HG03432 (cell line): ENCODE measurements at regions not wholly inside any gene's neighbourhood (a gene's known extent, or its start where the extent isn't known, plus 50 kb on each side); places are given as distances from the start of the nearest gene placed in this dataset.

Experiments
- ATAC-seq: cut with Tn5 transposase; IDR thresholded peaks from one replicate; pipeline ENCODE4 v1.9.1; 2021; ENCODE audit warnings: mild to moderate bottlenecking, moderate library complexity; ENCODE audit not compliant: unreplicated experiment

DNA sequence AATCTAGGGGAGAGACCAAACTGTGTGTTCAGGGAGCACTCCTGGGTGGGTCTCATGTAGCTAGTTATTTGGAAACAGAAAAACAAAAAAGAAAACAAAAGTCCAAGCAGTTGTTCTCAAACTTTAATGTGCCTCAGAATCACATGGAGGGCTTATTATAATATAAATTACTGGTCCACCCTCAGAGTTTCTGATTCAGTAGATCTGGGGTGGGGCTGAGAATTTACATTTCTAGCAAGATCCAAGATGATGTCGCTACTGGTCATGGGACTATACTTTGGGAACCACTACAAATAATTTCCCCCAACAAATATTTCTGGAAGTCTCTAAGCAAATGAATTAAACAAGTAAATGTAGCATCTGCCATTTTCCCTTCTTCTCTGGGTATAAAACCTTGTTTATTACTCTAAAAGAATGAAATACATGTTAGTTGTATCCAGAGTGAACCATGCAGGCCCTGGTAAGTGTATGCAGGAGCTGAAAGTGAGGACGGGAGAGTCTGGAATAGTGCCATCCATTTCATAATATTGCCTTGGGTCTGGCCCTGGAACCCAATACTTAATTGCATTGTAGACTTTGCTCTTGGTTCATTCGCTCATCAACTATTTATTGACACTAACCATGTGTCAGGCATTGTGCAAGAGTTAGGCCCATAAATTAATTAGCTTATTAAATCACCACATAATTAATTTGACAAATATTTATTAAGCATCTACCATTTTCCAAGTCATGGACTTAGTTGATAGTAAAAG, 490.8 kb downstream of the EPM2A start:
- no peak for ATAC-seq

GRCh38 chr6:145245119-145245518, 490.2 kb downstream of the EPM2A start:
- ATAC-seq: no peak

DNA sequence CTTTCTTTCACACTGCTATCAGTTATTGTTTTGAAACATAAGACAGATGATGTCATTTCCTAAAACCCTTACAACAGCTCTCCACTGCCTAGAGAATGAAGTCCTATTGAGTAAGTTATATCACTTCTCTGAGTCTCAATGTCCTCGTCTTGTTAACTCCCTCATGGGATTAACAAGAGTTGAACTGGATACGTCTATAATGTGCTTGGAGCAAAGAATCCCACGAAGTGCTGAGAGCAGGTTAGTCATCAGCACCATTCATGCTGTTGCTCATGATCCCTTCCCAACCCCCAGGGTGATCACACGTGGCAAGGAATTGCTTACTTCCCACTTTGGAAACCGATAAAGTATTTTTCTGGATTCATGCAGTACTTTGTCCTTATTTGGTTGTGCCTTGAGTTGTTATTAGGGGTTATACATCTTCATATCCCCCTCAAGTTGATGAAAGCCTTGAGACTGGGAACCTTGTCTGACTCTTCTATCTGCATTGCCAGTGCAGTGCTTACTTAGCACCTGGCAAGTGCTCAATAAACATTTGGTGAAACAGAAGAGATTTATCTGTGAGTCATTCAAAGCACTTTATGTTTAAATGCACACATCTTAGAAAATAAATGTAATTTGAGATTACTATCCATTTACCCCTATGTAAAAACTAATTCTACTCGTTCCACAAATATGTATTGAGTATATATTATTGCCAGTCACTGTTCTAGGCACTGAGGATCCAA, 487.5 kb downstream of the EPM2A start:
- no peak for ATAC-seq

GRCh38 chr6:145250436-145250835, 484.9 kb downstream of the EPM2A start:
- ATAC-seq: no peak

- no peak for ATAC-seq
These were observed 482.6 kb downstream of the EPM2A start for GRCh38 chr6:145252737-145253136.

- ATAC-seq: no peak
These were observed 480.5 kb downstream of the EPM2A start for GRCh38 chr6:145254649-145255401.

GRCh38 chr6:145257704-145258103, 477.6 kb downstream of the EPM2A start:
- no peak for ATAC-seq

DNA sequence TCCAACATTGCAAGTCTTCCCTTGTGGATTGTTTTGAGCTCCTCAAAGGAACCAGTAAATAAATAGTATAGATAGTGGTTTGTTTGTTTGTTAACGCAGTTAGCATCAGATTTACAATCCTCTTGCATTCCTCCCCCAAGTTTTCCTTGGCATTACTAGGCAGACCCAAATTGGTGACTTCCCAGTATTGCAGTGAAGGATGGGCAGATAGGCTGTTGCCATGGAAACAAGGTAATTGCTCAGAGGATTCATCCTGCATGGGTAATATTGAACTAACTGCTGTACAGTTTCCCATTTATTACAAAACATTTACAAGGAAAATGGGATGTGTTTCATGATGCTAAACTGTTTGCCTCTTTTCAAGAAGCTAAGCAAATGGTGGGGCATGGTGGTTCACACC, 477.2 kb downstream of the EPM2A start:
- ATAC-seq: no peak

DNA sequence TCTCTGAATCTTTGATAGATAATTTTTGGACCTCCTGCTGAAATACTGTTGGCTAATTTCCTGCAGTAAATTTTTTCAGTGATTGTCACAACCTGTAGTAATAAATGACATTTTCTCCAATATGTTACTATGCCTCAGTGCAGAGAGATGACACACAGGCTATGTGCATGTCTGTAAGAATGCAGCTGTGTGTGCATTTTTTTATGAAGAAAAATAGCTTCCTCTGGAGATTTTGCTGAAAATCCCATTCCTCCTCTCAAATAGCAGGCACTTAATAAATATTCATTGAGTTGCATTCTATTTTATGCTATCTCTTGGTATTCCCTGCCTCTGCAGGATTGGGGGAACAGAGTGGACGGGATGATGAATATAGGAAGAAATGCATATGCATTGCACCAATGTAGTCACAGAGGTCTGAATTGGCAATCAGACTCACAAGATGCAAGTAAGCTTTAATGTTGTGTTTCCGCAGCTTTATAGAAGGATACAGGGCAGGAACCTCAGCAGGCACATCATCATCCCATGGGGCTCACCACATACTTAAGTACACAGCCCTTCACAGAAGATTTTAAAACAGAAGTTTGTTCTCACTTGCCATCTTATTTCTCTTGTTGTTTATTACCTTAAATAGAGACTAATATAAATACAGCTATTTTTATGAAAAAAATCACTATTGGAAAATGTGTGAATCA, 474.7 kb downstream of the EPM2A start:
- no peak for ATAC-seq

DNA sequence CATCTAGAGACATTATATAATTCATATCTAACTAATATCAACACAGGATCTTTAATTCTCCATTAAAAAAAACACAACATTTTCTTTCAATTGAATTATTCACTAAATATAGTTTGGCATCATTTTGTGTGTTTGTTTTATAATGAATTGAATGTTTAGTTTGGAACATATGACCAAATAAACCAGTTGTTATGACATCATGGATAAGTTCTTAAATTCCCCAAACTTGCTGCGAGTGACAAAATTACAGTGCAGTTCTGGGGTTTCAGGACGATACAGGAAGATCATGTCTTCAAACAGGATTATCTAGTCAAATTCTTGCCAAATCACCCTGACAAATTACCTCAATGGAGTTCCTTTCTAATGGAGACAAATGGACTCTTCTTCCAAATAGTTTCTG, 473.6 kb downstream of the EPM2A start:
- no peak for ATAC-seq

DNA sequence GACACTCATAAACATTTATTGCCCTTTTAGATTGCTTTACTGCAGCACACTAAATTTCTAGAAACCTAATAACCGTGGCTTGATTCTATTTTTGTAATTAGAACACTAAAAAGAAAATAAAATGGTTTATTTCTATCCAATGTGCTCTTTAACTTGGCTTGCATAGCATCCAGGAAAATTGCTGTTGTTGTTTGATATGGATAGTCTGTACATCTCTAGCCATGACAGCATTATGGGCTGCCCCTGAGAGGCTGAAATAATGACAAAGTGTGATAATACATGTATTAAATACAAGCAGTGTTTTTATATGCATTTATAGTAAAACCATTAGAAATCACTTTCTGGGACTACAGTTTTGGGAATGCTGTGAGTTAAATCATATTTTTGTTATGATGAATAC, 472.5 kb downstream of the EPM2A start:
- ATAC-seq: no peak

DNA sequence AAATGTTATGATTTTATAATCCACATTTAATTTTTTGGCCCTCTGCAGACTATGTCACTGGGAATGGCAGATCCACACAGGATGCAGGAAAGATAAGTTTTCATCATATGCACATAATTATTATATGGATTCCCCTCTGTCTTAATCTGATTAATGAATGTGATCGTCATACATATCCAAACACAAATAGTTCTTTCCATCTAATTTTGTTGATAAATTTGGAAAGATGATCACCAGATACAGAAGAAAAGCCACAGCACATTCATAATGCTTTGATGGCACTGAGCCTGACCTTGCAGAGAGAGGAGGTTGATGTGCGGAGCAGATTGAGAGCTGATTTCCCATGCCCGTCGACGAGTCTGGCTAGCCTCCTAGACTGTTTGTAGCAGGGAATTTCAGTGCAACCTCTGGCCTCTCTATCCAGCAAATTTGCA, 471.5 kb downstream of the EPM2A start:
- no peak for ATAC-seq

GRCh38 chr6:145266432-145267075, 468.8 kb downstream of the EPM2A start:
- ATAC-seq: no peak

DNA sequence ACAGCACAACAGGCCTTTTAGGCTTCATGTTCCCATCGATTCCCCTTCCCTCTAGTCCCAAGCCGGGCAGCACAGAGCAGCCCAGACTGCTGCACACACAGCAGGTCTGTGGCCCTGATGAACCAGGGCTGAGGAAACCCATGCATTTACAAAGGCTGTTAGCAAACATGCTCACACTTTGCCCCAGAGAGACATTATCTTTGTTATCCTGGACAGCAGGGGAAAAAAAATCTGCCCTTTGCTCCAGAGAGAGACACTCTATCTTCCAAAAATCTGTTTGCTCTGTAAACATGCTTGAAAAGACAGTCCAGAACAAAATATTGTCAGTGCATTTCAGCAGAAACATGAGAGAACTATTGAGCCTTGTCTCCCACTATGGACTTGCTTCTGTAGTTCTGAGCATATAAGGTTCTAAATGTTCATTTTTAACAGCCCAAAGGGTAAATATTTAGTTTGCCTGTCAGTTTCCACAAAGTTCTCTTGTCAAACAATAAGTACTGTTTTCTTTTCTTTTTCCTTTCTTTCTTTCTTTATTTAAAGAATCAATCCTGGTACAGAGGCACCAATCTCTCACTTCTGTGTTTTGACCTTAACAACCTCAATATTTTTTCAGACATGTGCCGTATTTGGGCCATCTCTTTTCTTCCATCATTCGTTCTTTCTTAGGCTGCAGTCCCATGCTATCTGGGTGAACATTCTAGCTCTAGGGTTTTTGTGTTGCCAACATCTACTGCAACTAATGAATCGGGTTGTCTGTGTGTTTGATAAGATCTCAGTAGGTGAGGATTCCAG, 468.0 kb downstream of the EPM2A start:
- ATAC-seq: no peak

- ATAC-seq: no peak
These were observed 464.9 kb downstream of the EPM2A start for GRCh38 chr6:145270464-145270863.

DNA sequence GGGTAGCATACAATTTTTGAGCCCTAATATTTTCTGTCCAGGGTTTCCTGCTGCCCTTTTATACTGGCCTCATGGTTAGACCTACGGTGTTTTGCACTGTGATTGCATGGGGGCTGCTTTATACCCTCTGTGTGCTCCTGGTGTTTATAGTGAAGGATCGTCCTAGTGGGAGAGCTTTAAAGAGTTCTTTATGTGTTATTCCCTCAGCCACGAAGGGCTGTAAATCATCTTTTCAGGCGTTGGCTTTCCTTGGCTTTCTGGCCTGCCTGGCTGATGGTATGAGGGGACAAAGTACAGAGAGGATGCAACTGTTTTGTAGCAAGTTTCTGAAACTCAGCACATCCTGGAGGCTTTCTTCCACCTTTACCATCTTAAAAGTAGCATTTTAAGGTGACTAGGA, 464.3 kb downstream of the EPM2A start:
- no peak for ATAC-seq

DNA sequence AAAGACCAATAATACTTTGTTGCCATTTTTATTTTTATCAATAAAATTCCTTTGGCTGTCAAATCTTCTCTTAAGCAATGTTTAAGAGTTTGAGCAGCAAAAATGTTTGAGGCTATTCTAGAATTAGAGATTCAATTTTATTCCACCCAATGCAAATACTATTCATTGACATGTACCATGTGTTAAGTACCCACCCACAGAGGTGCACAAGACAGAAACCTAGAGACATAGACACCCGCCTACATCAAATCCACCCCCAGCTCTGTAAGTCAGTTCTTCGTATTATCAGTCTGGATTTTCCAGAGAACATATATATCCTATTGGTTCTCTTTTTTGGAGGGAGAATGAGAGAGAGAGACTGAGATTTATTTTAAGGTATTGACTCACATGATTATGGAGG, 463.7 kb downstream of the EPM2A start:
- ATAC-seq: no peak

GRCh38 chr6:145272246-145272645, 463.1 kb downstream of the EPM2A start:
- ATAC-seq: no peak

GRCh38 chr6:145273136-145273535, 462.2 kb downstream of the EPM2A start:
- no peak for ATAC-seq

DNA sequence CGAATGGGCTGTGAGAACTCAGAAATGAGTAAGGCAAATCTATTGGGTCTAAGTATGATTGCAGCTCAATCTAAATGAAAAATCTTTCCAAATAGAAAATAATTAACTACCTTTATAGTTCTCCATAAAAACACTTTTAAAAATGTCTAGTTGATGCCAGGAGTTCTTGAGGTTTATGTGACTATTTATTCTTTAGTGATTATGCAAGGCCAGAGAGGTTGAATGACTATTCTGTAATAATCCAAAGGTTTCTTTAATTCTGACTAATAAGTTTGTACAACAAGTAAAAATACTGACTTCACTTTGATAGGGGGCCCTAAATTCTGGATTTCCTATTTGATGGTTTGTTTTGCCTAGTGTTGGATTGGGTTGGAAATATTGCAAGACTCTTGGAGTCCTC, 461.2 kb downstream of the EPM2A start:
- ATAC-seq: no peak
